Adrenal gland (tissue), 9 donors: ENCODE measurements at regions not wholly inside any gene's neighbourhood (a gene's known extent, or its start where the extent isn't known, plus 50 kb on each side); places are given as distances from the start of the nearest gene placed in this dataset.

ENCODE experiments used
- DNase-seq, 7 donors: peaks; one replicate each; pipeline ENCODE4 v3.0.0-alpha.2; 2019 to 2020
- H3K27ac ChIP-seq, 5 donors: fragments of 200-600 bp; sonication (generic) in 4 of 5; 1 replicate in 3 of 5; 2 replicates in 2 of 5; pipeline versions ENCODE4 v1.5.1 to v1.8.0; 2016 to 2020; ENCODE audit warnings: mild to moderate bottlenecking in 1 of 5
- H3K27me3 ChIP-seq: fragments of 200-600 bp; 2 replicates; pipeline ENCODE4 v1.8.0; 2021
- H3K36me3 ChIP-seq, 2 donors: fragments of 200-600 bp; replicated peaks in 1 of 2; 1 replicate in 1 of 2; 2 replicates in 1 of 2; pipeline versions ENCODE4 v1.5.1 to v1.8.0; 2018 to 2022
- H3K4me1 ChIP-seq, 2 donors: fragments of 200-600 bp; replicated peaks in 1 of 2; 1 replicate in 1 of 2; 2 replicates in 1 of 2; pipeline versions ENCODE4 v1.5.1 to v1.8.0; 2018 to 2021
- H3K4me3 ChIP-seq, 4 donors: fragments of 200-600 bp; sonication (generic) in 3 of 4; one replicate each; pipeline ENCODE4 v1.5.1; 2016 to 2018
- H3K9me3 ChIP-seq, 3 donors: fragments of 200-600 bp; sonication (generic) in 1 of 3; replicated peaks in 1 of 3; 1 replicate in 2 of 3; 2 replicates in 1 of 3; pipeline versions ENCODE4 v1.5.1 to v1.8.0; 2016 to 2021
- POLR2A ChIP-seq, 2 donors: fragments of 450-650 bp; IDR thresholded peaks; one replicate each; pipeline ENCODE4 v1.6.1; 2017; ENCODE audit warnings: antibody characterized with exemption in 2 of 2, mild to moderate bottlenecking in 2 of 2, moderate library complexity in 1 of 2
- WGBS, 4 donors: extraction: QIAGEN DNeasy Blood & Tissue Kit in 2 of 4; methylation state at CpG; one replicate each; pipeline versions ENCODE4 v1.1.5 to v1.1.7; 2013 to 2017; 5-methylcytosine and 5-hydroxymethylcytosine counted together
- intact Hi-C, 2 donors: fragments of 100-400 bp; cut with DNase I; formaldehyde crosslinking; loops; one replicate each; pipeline versions ENCODE4 v1.14.1 to v1.15.0; 2022 to 2023
- TF ChIP-seq, protein P1 (sequence below), 6 experiments: fragments of 450-650 bp in 4 of 6; fragments of 200-600 bp in 2 of 6; sonication (generic) in 1 of 6; IDR thresholded peaks; 1 replicate in 5 of 6; 2 replicates in 1 of 6; pipeline versions ENCODE4 v1.5.1 to v1.8.0; 2016 to 2021; ENCODE audit warnings: antibody characterized with exemption in 6 of 6, mild to moderate bottlenecking in 2 of 6, moderate library complexity in 1 of 6
- donor health status: healthy with polysubstance abuse.
- donor health status: Bipolar disorder and iron deficiency.
- donor health status: DM: yes; HTN: yes; CAD: no.
- donor health status: DM: no; HTN: no; CAD: no.
- donor health status: DM: no; HTN: no; CAD: no.

- no peak overlapping the region for H3K4me3 ChIP-seq
- no peak for TF ChIP-seq POLR2A (IDR thresholded peaks at IDR 0.05)
- TF ChIP-seq, protein P1, sequence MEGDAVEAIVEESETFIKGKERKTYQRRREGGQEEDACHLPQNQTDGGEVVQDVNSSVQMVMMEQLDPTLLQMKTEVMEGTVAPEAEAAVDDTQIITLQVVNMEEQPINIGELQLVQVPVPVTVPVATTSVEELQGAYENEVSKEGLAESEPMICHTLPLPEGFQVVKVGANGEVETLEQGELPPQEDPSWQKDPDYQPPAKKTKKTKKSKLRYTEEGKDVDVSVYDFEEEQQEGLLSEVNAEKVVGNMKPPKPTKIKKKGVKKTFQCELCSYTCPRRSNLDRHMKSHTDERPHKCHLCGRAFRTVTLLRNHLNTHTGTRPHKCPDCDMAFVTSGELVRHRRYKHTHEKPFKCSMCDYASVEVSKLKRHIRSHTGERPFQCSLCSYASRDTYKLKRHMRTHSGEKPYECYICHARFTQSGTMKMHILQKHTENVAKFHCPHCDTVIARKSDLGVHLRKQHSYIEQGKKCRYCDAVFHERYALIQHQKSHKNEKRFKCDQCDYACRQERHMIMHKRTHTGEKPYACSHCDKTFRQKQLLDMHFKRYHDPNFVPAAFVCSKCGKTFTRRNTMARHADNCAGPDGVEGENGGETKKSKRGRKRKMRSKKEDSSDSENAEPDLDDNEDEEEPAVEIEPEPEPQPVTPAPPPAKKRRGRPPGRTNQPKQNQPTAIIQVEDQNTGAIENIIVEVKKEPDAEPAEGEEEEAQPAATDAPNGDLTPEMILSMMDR (IDR thresholded peaks at IDR 0.05): no peak
Observed at GRCh38 chr11:38246451-38246850, 1648.4 kb upstream of the RAG2 start.

GRCh38 chr11:38226684-38227083, 1628.6 kb upstream of the RAG2 start:
- Histone ChIP-seq H3K36me3 (no peaks in the 10 kb centered on the region), H3K27ac (no peak overlapping the region), H3K4me1 (no peaks in the 10 kb centered on the region), H3K27me3 (no peaks in the 10 kb centered on the region), H3K4me3 (no peak overlapping the region), H3K9me3 (peaks cover 0 to 8% (median 8%) of the 10 kb centered on the region in 3 donors)
- no peak for DNase-seq
- 90 to 96% (median 94%) methylated on average over 3 of the region's 3 CpGs for WGBS, 4 donors
- intact Hi-C loops: no loop called here
- TF ChIP-seq POLR2A (IDR thresholded peaks at IDR 0.05): no peak

More at GRCh38 chr11:38246451-38246850, 1648.4 kb upstream of the RAG2 start:
- H3K9me3 ChIP-seq: peaks cover 0 to 6% (median 0%) of the 10 kb centered on the region in 3 donors
- no peak for DNase-seq
- intact Hi-C loops: no loop called here
- WGBS, 4 donors: 55 to 60% (median 57%) methylated on average over 1 of the region's 1 CpG
- H3K27ac ChIP-seq: no peak overlapping the region
- H3K4me1 ChIP-seq: no peaks in the 10 kb centered on the region
- H3K27me3 ChIP-seq: no peaks in the 10 kb centered on the region
- H3K36me3 ChIP-seq: no peaks in the 10 kb centered on the region

DNA sequence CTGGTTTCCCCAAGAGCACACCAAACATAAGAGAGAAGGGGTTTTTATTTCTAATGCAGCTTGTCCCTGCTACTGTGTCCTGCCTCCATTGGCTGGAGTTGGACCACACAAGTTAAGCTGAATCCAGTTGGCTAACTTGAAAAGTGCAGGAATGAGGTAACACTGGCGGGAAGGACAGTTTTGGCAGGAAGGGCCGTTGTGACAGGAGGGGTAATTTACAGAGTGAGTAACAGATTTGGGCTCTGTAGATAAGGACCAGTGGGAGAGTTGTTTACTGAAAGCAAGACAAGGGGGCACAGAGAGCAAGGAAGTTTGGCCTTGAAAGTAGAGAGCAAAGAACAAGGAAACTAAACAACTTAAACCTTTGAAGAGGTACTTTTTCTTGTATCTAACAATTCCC, 1623.3 kb upstream of the RAG2 start:
- TF ChIP-seq POLR2A (IDR thresholded peaks at IDR 0.05): no peak
- TF ChIP-seq, protein P1 (IDR thresholded peaks at IDR 0.05): no peak
- DNase-seq: peak in 1 of 7 donors; percentile 21
- WGBS, 4 donors: 37 to 54% (median 48%) methylated on average over 2 of the region's 2 CpGs
- intact Hi-C loops: no loop called here
- no peaks in the 10 kb centered on the region for H3K27me3 ChIP-seq
- H3K36me3 ChIP-seq: no peaks in the 10 kb centered on the region
- H3K9me3 ChIP-seq: peaks cover 0 to under 1% (median 0%) of the 10 kb centered on the region in 3 donors
- H3K27ac ChIP-seq: no peak overlapping the region
- H3K4me1 ChIP-seq: no peaks in the 10 kb centered on the region
- H3K4me3 ChIP-seq: no peak overlapping the region

DNA sequence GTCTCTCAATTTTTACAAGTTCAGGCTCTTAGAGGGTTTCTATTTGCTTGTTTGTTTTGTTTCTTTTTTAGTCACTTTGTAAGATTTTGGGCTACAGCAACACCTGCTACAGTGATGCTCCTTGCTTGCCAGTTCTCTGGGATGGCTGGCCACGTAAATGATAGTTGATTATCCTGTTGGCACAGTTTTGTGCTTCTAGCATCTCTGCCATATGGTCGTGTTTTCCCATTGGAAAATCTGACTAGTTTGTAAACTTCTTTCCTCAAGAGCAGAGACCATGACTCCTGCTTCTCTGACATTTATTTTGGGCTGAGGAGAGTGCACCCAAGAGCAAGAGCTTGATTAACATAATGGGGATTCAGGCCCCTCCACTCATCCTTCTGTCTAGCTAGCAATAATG, 1621.6 kb upstream of the RAG2 start:
- no peak overlapping the region for H3K4me3 ChIP-seq
- no peaks in the 10 kb centered on the region for H3K36me3 ChIP-seq
- no peak for DNase-seq
- H3K9me3 ChIP-seq: no peaks in the 10 kb centered on the region
- no peaks in the 10 kb centered on the region for H3K4me1 ChIP-seq
- TF ChIP-seq POLR2A (IDR thresholded peaks at IDR 0.05): no peak
- TF ChIP-seq, protein P1 (IDR thresholded peaks at IDR 0.05): no peak
- 76 to 84% (median 81%) methylated on average over 2 of the region's 2 CpGs for WGBS, 4 donors
- no peaks in the 10 kb centered on the region for H3K27me3 ChIP-seq
- intact Hi-C loops: no loop called here
- no peak overlapping the region for H3K27ac ChIP-seq

DNA sequence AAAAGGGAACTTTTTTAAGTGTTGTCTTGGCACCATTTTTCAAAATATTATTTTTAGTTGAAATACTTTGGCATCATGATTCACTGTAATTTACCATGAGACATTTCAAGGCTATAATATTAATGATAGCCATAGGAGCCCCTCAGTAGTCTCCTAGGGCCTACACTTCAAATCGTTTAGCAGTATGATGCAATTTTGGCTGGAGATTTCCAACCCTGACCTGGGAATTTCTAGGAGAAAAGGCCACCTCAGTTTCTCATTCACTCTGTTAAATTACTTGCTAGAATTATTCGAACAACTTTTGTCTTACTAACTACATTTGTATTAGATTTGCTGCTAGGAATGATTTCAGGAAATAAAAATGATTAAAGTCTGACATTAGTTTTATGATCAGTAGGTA, 1610.9 kb upstream of the RAG2 start:
- Histone ChIP-seq H3K27me3 (no peaks in the 10 kb centered on the region), H3K9me3 (no peaks in the 10 kb centered on the region), H3K36me3 (no peaks in the 10 kb centered on the region), H3K27ac (no peak overlapping the region), H3K4me1 (no peaks in the 10 kb centered on the region), H3K4me3 (no peak overlapping the region)
- intact Hi-C loops: no loop called here
- no peak for DNase-seq
- 29 to 46% (median 45%) methylated on average over 2 of the region's 2 CpGs for WGBS, 4 donors
- TF ChIP-seq, protein P1 (IDR thresholded peaks at IDR 0.05): no peak
- no peak for TF ChIP-seq POLR2A (IDR thresholded peaks at IDR 0.05)
